ENCODE measurements at regions not wholly inside any gene's neighbourhood (a gene's known extent, or its start where the extent isn't known, plus 50 kb on each side); places are given as distances from the start of the nearest gene placed in this dataset.
"Not testable (repeated sequence)": the region's sequence is repeated elsewhere in the genome, so short reads cannot be mapped to it uniquely, and the experiment has no call there.

GRCh38 chr5:2163940-2164490 is 281.3 kb upstream of the IRX4 start:
- DNase-seq, result no peak

- DNase-seq, result no peak
These were observed 280.5 kb upstream of the IRX4 start for GRCh38 chr5:2163060-2163856.

- no peak for DNase-seq
These were observed 278.1 kb upstream of the IRX4 start for GRCh38 chr5:2160811-2161210.

- DNase-seq, result no peak
These were observed 276.0 kb upstream of the IRX4 start for GRCh38 chr5:2158767-2159166.

- DNase-seq, result no peak
These were observed 275.4 kb upstream of the IRX4 start for GRCh38 chr5:2158109-2158508.

- no peak for DNase-seq
These were observed 274.6 kb upstream of the IRX4 start for GRCh38 chr5:2157372-2157771.

- DNase-seq, result peak in 1 of 3 experiments; percentile 83
These were observed 273.8 kb upstream of the IRX4 start for GRCh38 chr5:2156358-2157059.

GRCh38 chr5:2155556-2155955 is 272.8 kb upstream of the IRX4 start:
- peak in 1 of 3 experiments; percentile 34 for DNase-seq

GRCh38 chr5:2153802-2154201 is 271.1 kb upstream of the IRX4 start:
- no peak for DNase-seq

- no peak for DNase-seq
These were observed 270.6 kb upstream of the IRX4 start for GRCh38 chr5:2153350-2153749.

GRCh38 chr5:2151301-2151888 is 268.7 kb upstream of the IRX4 start:
- DNase-seq, result not testable (repeated sequence)

GRCh38 chr5:2149195-2149539 is 266.4 kb upstream of the IRX4 start:
- peak in 2 of 3 experiments; percentile 20 to 35 for DNase-seq

- no peak for DNase-seq
These were observed 265.8 kb upstream of the IRX4 start for GRCh38 chr5:2148312-2149194.

- no peak for DNase-seq
These were observed 265.0 kb upstream of the IRX4 start for GRCh38 chr5:2147504-2148311.

GRCh38 chr5:2143646-2144353 is 261.1 kb upstream of the IRX4 start:
- DNase-seq, result no peak

- DNase-seq, result no peak
These were observed 260.4 kb upstream of the IRX4 start for GRCh38 chr5:2143088-2143487.

- peak in 1 of 3 experiments; percentile 32 for DNase-seq
These were observed 259.8 kb upstream of the IRX4 start for GRCh38 chr5:2142456-2142954.

GRCh38 chr5:2141254-2142000 is 258.7 kb upstream of the IRX4 start:
- no peak for DNase-seq

GRCh38 chr5:2140501-2141175 is 257.9 kb upstream of the IRX4 start:
- no peak for DNase-seq

GRCh38 chr5:2139478-2139877 is 256.8 kb upstream of the IRX4 start:
- DNase-seq, result no peak

Data from NCI-H1417 (cell line).